ENCODE measurements at regions not wholly inside any gene's neighbourhood (a gene's known extent, or its start where the extent isn't known, plus 50 kb on each side); places are given as distances from the start of the nearest gene placed in this dataset.

DNA sequence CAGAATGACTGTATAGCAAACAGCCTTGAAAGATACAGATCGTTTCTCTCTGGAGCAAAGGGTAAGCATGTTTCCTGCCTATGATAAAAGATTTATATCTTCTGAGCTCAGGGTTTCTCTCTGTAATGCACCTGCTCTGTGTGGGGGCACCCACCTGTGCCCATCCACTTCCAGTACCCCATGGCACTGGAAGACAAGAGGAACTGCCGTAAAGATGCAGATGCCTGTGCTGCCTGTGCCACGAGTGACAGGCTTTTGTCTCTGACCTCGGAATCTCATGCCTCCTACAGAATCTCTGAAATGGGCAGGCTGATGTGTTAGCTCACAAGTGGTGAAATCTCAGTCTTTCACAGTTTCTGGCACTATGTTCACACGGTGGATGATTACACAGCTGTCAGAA lies 50.3 kb upstream of the ATP11A start:
- TF ChIP-seq, protein P1, sequence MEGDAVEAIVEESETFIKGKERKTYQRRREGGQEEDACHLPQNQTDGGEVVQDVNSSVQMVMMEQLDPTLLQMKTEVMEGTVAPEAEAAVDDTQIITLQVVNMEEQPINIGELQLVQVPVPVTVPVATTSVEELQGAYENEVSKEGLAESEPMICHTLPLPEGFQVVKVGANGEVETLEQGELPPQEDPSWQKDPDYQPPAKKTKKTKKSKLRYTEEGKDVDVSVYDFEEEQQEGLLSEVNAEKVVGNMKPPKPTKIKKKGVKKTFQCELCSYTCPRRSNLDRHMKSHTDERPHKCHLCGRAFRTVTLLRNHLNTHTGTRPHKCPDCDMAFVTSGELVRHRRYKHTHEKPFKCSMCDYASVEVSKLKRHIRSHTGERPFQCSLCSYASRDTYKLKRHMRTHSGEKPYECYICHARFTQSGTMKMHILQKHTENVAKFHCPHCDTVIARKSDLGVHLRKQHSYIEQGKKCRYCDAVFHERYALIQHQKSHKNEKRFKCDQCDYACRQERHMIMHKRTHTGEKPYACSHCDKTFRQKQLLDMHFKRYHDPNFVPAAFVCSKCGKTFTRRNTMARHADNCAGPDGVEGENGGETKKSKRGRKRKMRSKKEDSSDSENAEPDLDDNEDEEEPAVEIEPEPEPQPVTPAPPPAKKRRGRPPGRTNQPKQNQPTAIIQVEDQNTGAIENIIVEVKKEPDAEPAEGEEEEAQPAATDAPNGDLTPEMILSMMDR (IDR thresholded peaks at IDR 0.05) = no peak
- no peak for TF ChIP-seq TCF7L2 (IDR thresholded peaks at IDR 0.05; ENCODE audit: low read depth, low read length)
